ENCODE measurements at regions not wholly inside any gene's neighbourhood (a gene's known extent, or its start where the extent isn't known, plus 50 kb on each side); places are given as distances from the start of the nearest gene placed in this dataset.

GRCh38 chr11:114846416-114846791 is 168.1 kb downstream of the NXPE2 start:
- Mint-ChIP-seq H3K36me3 (no peaks in the 10 kb centered on the region), H3K27ac (no peak overlapping the region), H3K9me3 (no peaks in the 10 kb centered on the region), H3K27me3 (no peaks in the 10 kb centered on the region), H3K4me1 (ENCODE audit: low read depth) (no peaks in the 10 kb centered on the region), H3K4me3 (no peak overlapping the region)
- POLR2A ChIA-PET: no interaction called here
- intact Hi-C loops (cut with micrococcal nuclease): no loop called here
- DNase-seq: no peak
- CTCF ChIA-PET: interaction anchor here (0.6 kb wide), 1 partner anchor 523 kb away, joined by 3 read pairs; no protein-coding TSS in a partner anchor

DNA sequence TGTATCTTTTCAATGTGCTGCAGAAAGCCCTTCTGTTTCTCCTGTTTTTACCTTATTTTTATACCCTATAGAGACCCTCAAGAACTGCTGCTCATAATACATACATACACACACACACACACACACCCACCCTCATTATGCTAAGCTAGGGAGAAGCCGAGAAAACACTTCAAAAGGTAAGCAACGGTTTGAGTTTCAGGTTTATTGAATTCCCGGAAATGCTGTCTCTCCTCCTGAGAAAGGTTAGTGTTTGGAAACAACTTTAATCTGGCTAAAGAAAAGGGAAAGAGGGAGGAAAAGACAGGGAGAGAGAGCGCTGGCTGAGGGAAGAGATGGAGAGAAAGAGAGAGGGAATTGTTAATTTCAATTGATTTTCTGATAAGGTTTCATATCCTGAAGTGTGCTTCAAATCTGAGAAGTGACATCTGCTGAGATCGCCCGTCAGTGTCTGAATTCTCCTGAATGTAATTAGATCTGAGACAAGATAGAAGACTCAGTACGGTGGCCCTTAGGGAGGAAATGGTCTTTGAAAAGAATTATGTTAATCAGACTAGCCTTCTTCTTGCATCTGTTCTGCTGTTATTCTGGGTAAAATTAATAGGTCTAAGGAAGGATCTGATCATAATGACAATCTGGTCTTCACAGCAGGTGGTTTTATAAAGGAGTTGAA is 169.1 kb downstream of the NXPE2 start:
- POLR2A ChIA-PET: no interaction called here
- Mint-ChIP-seq H3K9me3 (no peaks in the 10 kb centered on the region), H3K4me1 (ENCODE audit: low read depth) (no peaks in the 10 kb centered on the region), H3K36me3 (no peaks in the 10 kb centered on the region), H3K27me3 (no peaks in the 10 kb centered on the region), H3K4me3 (no peak overlapping the region), H3K27ac (no peak overlapping the region)
- DNase-seq: no peak
- intact Hi-C loops (cut with micrococcal nuclease): no loop called here
- CTCF ChIA-PET: no interaction called here

DNA sequence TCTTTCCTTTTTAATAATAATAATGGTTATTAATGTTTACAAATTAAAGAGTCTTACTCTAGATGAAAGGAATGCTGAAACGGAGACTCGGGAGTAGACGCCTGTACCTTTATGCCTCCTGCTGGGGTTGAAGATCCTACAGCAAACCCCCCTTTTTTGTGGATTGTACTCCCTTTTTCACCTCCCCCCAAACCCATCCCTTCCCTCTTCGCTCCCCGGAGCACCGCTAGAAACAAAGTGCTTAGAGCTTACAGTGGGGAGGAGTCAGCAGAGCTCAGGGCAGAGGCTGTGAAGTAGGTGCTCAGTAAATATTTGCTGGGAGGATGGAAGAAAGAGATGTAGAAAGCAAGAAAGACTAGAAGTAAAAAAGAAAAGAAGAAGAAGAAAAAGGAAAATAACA is 169.7 kb downstream of the NXPE2 start:
- H3K4me3 Mint-ChIP-seq: no peak overlapping the region
- H3K9me3 Mint-ChIP-seq: no peaks in the 10 kb centered on the region
- H3K27me3 Mint-ChIP-seq: no peaks in the 10 kb centered on the region
- H3K36me3 Mint-ChIP-seq: no peaks in the 10 kb centered on the region
- ChIA-PET POLR2A (no interaction called here), CTCF (no interaction called here)
- H3K27ac Mint-ChIP-seq: no peak overlapping the region
- intact Hi-C loops (cut with micrococcal nuclease): no loop called here
- no peaks in the 10 kb centered on the region for H3K4me1 Mint-ChIP-seq (ENCODE audit: low read depth)
- no peak for DNase-seq

DNA sequence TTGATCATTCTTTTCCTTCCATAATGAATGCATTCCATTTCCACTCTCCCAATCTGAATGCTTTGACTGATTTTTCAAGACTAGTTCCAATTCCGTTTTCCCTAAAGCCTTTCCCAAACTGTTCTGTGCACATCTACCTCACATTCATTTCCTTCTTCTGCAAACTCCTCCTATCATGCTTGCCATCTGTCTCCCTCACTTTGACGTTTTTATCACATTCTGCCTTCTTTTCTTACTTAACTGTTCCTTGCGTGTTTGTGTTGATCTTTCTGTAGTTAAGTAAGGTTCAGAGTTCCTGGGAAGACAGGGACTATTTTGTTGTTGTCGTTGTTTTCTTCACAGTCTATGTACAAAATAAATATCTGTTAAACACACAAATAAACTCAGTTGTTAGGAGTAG is 179.0 kb downstream of the NXPE2 start:
- DNase-seq: no peak
- Mint-ChIP-seq H3K4me3 (no peak overlapping the region), H3K27me3 (peaks cover 2% of the 10 kb centered on the region)

GRCh38 chr11:114864896-114865295 is 186.6 kb downstream of the NXPE2 start:
- intact Hi-C loops (cut with micrococcal nuclease): no loop called here
- CTCF ChIA-PET: no interaction called here
- Mint-ChIP-seq H3K27me3 (no peaks in the 10 kb centered on the region), H3K36me3 (no peaks in the 10 kb centered on the region), H3K9me3 (no peaks in the 10 kb centered on the region), H3K4me1 (ENCODE audit: low read depth) (no peaks in the 10 kb centered on the region), H3K27ac (no peak overlapping the region), H3K4me3 (no peak overlapping the region)
- POLR2A ChIA-PET: no interaction called here
- no peak for DNase-seq

More for the DNA sequence above, 179.0 kb downstream of the NXPE2 start:
- H3K27ac Mint-ChIP-seq: no peak overlapping the region
- ChIA-PET CTCF (no interaction called here), POLR2A (no interaction called here)
- no peaks in the 10 kb centered on the region for H3K9me3 Mint-ChIP-seq
- H3K4me1 Mint-ChIP-seq (ENCODE audit: low read depth): no peaks in the 10 kb centered on the region
- intact Hi-C loops (cut with micrococcal nuclease): no loop called here
- no peaks in the 10 kb centered on the region for H3K36me3 Mint-ChIP-seq

- H3K27ac Mint-ChIP-seq: no peak overlapping the region
- ChIA-PET POLR2A (no interaction called here), CTCF (no interaction called here)
- no peak overlapping the region for H3K4me3 Mint-ChIP-seq
- no peaks in the 10 kb centered on the region for H3K36me3 Mint-ChIP-seq
- no peaks in the 10 kb centered on the region for H3K27me3 Mint-ChIP-seq
- no peaks in the 10 kb centered on the region for H3K9me3 Mint-ChIP-seq
- intact Hi-C loops (cut with micrococcal nuclease): no loop called here
- no peaks in the 10 kb centered on the region for H3K4me1 Mint-ChIP-seq (ENCODE audit: low read depth)
- DNase-seq: no peak
These were observed 197.9 kb downstream of the NXPE2 start for GRCh38 chr11:114876234-114876633.

- DNase-seq: no peak
- Mint-ChIP-seq H3K27me3 (no peaks in the 10 kb centered on the region), H3K27ac (no peak overlapping the region), H3K9me3 (no peaks in the 10 kb centered on the region), H3K4me3 (no peak overlapping the region), H3K4me1 (ENCODE audit: low read depth) (no peaks in the 10 kb centered on the region), H3K36me3 (no peaks in the 10 kb centered on the region)
- CTCF ChIA-PET: no interaction called here
- POLR2A ChIA-PET: no interaction called here
- intact Hi-C loops (cut with micrococcal nuclease): no loop called here
These were observed 199.6 kb downstream of the NXPE2 start for GRCh38 chr11:114877976-114878375.

GRCh38 chr11:114880442-114880841 is 202.1 kb downstream of the NXPE2 start:
- no peak for DNase-seq
- no peak overlapping the region for H3K27ac Mint-ChIP-seq
- H3K27me3 Mint-ChIP-seq: no peaks in the 10 kb centered on the region
- H3K9me3 Mint-ChIP-seq: peaks cover 3% of the 10 kb centered on the region
- H3K4me1 Mint-ChIP-seq (ENCODE audit: low read depth): no peaks in the 10 kb centered on the region
- H3K36me3 Mint-ChIP-seq: no peaks in the 10 kb centered on the region
- intact Hi-C loops (cut with micrococcal nuclease): no loop called here
- no peak overlapping the region for H3K4me3 Mint-ChIP-seq
- CTCF ChIA-PET: interaction anchor here (2.3 kb wide), 1 partner anchor 12 kb away, joined by 6 read pairs; no protein-coding TSS in a partner anchor
- POLR2A ChIA-PET: no interaction called here

GRCh38 chr11:114883472-114883871 is 205.1 kb downstream of the NXPE2 start:
- Mint-ChIP-seq H3K36me3 (no peaks in the 10 kb centered on the region), H3K4me3 (no peak overlapping the region), H3K27me3 (no peaks in the 10 kb centered on the region), H3K27ac (no peak overlapping the region), H3K9me3 (peaks cover 3% of the 10 kb centered on the region), H3K4me1 (ENCODE audit: low read depth) (no peaks in the 10 kb centered on the region)
- no peak for DNase-seq
- ChIA-PET POLR2A (no interaction called here), CTCF (interaction anchor here (1.0 kb wide), 1 partner anchor 9 kb away, joined by 3 read pairs; no protein-coding TSS in a partner anchor)
- intact Hi-C loops (cut with micrococcal nuclease): no loop called here

GRCh38 chr11:114886644-114887265 is 208.4 kb downstream of the NXPE2 start:
- ChIA-PET CTCF (no interaction called here), POLR2A (no interaction called here)
- H3K36me3 Mint-ChIP-seq: no peaks in the 10 kb centered on the region
- intact Hi-C loops (cut with micrococcal nuclease): no loop called here
- no peaks in the 10 kb centered on the region for H3K4me1 Mint-ChIP-seq (ENCODE audit: low read depth)
- no peak for DNase-seq
- H3K27ac Mint-ChIP-seq: no peak overlapping the region
- no peaks in the 10 kb centered on the region for H3K27me3 Mint-ChIP-seq
- H3K9me3 Mint-ChIP-seq: peaks cover 6% of the 10 kb centered on the region
- H3K4me3 Mint-ChIP-seq: no peak overlapping the region

DNA sequence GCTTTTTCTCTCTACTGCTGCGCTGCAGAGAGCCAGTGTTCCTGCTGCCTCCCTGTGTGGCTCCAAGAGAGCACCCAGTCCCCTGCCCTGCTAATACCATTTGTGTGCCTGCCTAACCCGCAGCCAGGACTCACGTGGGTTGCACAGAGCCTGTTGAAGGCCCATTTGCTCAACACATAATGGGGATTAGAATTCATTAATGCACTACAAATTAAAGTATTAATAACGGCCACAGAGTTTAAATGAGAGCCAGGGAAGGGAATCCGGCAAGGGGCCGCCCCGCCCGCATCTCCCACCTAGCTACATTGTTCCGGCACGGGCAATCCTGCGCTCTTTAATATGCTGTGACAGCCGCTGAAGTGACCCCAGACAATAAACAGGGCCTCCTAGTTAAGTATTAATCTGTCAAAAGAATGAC is 211.3 kb downstream of the NXPE2 start:
- DNase-seq: no peak
- ChIA-PET POLR2A (no interaction called here), CTCF (no interaction called here)
- no peak overlapping the region for H3K4me3 Mint-ChIP-seq
- no peak overlapping the region for H3K27ac Mint-ChIP-seq
- no peaks in the 10 kb centered on the region for H3K27me3 Mint-ChIP-seq
- H3K36me3 Mint-ChIP-seq: no peaks in the 10 kb centered on the region
- peaks cover 6% of the 10 kb centered on the region for H3K9me3 Mint-ChIP-seq
- intact Hi-C loops (cut with micrococcal nuclease): no loop called here
- no peaks in the 10 kb centered on the region for H3K4me1 Mint-ChIP-seq (ENCODE audit: low read depth)

DNA sequence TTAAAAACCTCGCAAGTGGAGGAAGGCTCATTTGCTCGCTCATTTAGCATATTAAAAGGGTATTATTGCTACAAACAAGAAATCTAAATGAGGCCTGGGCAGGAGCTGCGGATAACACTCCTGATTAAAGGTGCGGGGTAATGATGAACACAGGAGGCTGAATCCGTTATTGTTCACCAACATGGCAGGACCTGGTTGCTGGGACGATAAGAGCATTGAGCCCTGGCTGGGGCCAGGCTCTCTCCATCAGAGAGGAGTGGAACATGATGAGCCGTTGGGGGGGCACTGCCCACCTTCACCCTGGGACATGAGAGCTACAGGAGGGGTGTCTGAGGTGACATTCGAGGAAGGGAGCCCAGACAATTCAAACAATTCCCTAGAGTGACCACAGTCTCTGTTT is 211.7 kb downstream of the NXPE2 start:
- Mint-ChIP-seq H3K4me1 (ENCODE audit: low read depth) (no peaks in the 10 kb centered on the region), H3K9me3 (peaks cover 6% of the 10 kb centered on the region), H3K4me3 (no peak overlapping the region), H3K27ac (no peak overlapping the region), H3K27me3 (no peaks in the 10 kb centered on the region), H3K36me3 (no peaks in the 10 kb centered on the region)
- CTCF ChIA-PET: no interaction called here
- intact Hi-C loops (cut with micrococcal nuclease): no loop called here
- POLR2A ChIA-PET: no interaction called here
- no peak for DNase-seq

- H3K9me3 Mint-ChIP-seq: peaks cover 3% of the 10 kb centered on the region
- CTCF ChIA-PET: interaction anchor here (0.6 to 1.9 kb wide), 5 partner anchors 11 to 59 kb away, joined by 3 to 6 read pairs (median 3); no protein-coding TSS in a partner anchor
- no peaks in the 10 kb centered on the region for H3K4me1 Mint-ChIP-seq (ENCODE audit: low read depth)
These were observed 213.6 kb downstream of the NXPE2 start for GRCh38 chr11:114891911-114892310.

More at GRCh38 chr11:114891911-114892310, 213.6 kb downstream of the NXPE2 start:
- Mint-ChIP-seq H3K27me3 (no peaks in the 10 kb centered on the region), H3K27ac (no peak overlapping the region), H3K36me3 (no peaks in the 10 kb centered on the region), H3K4me3 (no peak overlapping the region)
- POLR2A ChIA-PET: no interaction called here
- intact Hi-C loops (cut with micrococcal nuclease): no loop called here
- no peak for DNase-seq

All from activated CD4-positive, alpha-beta memory T cell treated with anti-CD3 and anti-CD28 coated beads for 36 hours (primary cell).